Ovary (tissue), 7 donors: ENCODE measurements at regions not wholly inside any gene's neighbourhood (a gene's known extent, or its start where the extent isn't known, plus 50 kb on each side); places are given as distances from the start of the nearest gene placed in this dataset.
"Not testable (repeated sequence)": the region's sequence is repeated elsewhere in the genome, so short reads cannot be mapped to it uniquely, and the experiment has no call there.

Source experiments
- DNase-seq, 5 donors: peaks; one replicate each; pipeline ENCODE4 v3.0.0-alpha.2; 2019 to 2020
- H3K27ac ChIP-seq, 2 donors: fragments of 200-600 bp; one replicate each; pipeline versions ENCODE4 v1.5.1 to v1.8.0; 2019 to 2022
- H3K27me3 ChIP-seq: fragments of 200-600 bp; one replicate; pipeline ENCODE4 v1.8.0; 2022
- H3K36me3 ChIP-seq: fragments of 200-600 bp; sonication (generic); one replicate; pipeline ENCODE4 v1.5.1; 2019
- H3K4me1 ChIP-seq: one replicate; pipeline ENCODE4 v1.8.1; 2013; ENCODE audit warnings: mild to moderate bottlenecking, moderate library complexity; ENCODE audit not compliant: insufficient read depth
- H3K4me3 ChIP-seq: fragments of 200-600 bp; sonication (generic); one replicate; pipeline ENCODE4 v1.5.1; 2017
- H3K9me3 ChIP-seq, 2 donors: fragments of 200-600 bp in 1 of 2; sonication (generic) in 1 of 2; one replicate each; pipeline versions ENCODE4 v1.5.1 to v1.8.1; 2013 to 2019; ENCODE audit warnings: mild to moderate bottlenecking in 1 of 2, moderate library complexity in 1 of 2
- CTCF ChIP-seq, 3 donors: fragments of 450-650 bp in 2 of 3; fragments of 200-600 bp in 1 of 3; IDR thresholded peaks; one replicate each; pipeline versions ENCODE4 v1.5.1 to v1.8.0; 2016 to 2022; ENCODE audit warnings: antibody characterized with exemption in 3 of 3, mild to moderate bottlenecking in 1 of 3
- EP300 ChIP-seq: sonication (generic); formaldehyde crosslinking; IDR thresholded peaks from one replicate; pipeline ENCODE4 v1.6.1; 2017; ENCODE audit warnings: antibody characterized with exemption
- POLR2A ChIP-seq: fragments of 450-650 bp; IDR thresholded peaks from one replicate; pipeline ENCODE4 v1.6.1; 2017; ENCODE audit warnings: antibody characterized with exemption, mild to moderate bottlenecking, moderate library complexity
- WGBS, 3 donors: extraction: QIAGEN DNeasy Blood & Tissue Kit in 1 of 3; methylation state at CpG; one replicate each; pipeline versions ENCODE4 v1.1.5 to v1.1.7; 2013 to 2017; 5-methylcytosine and 5-hydroxymethylcytosine counted together
- intact Hi-C, 4 donors: fragments of 100-400 bp; cut with DNase I; formaldehyde crosslinking; loops; one replicate each; pipeline versions ENCODE4 v1.11.0 to v1.15.1; 2022 to 2023
- donor health status: DM: no; HTN: no; CAD: no; lungs with moderate emphysema.
- donor health status: DM: no; HTN: no; CAD: no.
- donor health status: Bipolar disorder and iron deficiency.
- donor health status: DM: no; HTN: no; CAD: no.
- donor health status: DM: yes; HTN: yes; CAD: no.

- no peak overlapping the region for H3K27ac ChIP-seq
- H3K36me3 ChIP-seq, result no peaks in the 10 kb centered on the region
- DNase-seq, result no peak
- intact Hi-C loops, result no loop called here
- H3K27me3 ChIP-seq, result no peaks in the 10 kb centered on the region
- H3K4me3 ChIP-seq, result no peak overlapping the region
- 63 to 76% (median 67%) methylated on average over 5 of the region's 5 CpGs for WGBS, 3 donors
- H3K4me1 ChIP-seq, result no peaks in the 10 kb centered on the region
- no peaks in the 10 kb centered on the region for H3K9me3 ChIP-seq
- no peak for TF ChIP-seq POLR2A
- TF ChIP-seq EP300, result no peak
- no peak for TF ChIP-seq CTCF (IDR thresholded peaks at IDR 0.05)
Measured at GRCh38 chr15:62280625-62281024, 115.5 kb upstream of the C2CD4B start.

- WGBS, 3 donors, result 74 to 78% (median 74%) methylated on average over 8 of the region's 8 CpGs
- DNase-seq, H3K4me1 ChIP-seq, intact Hi-C loops, H3K36me3 ChIP-seq, H3K27ac ChIP-seq, H3K4me3 ChIP-seq, H3K9me3 ChIP-seq, H3K27me3 ChIP-seq: not testable (repeated sequence)
Measured at GRCh38 chr15:62281801-62282200, 116.7 kb upstream of the C2CD4B start.

GRCh38 chr15:62287066-62287857, 122.2 kb upstream of the C2CD4B start:
- WGBS, 3 donors, result 83 to 89% (median 86%) methylated on average over 4 of the region's 4 CpGs
- Histone ChIP-seq H3K27me3 (no peaks in the 10 kb centered on the region), H3K9me3 (no peaks in the 10 kb centered on the region), H3K36me3 (no peaks in the 10 kb centered on the region), H3K27ac (no peak overlapping the region), H3K4me1 (no peaks in the 10 kb centered on the region), H3K4me3 (no peak overlapping the region)
- intact Hi-C loops, result no loop called here
- DNase-seq, result no peak
- TF ChIP-seq POLR2A, result no peak
- no peak for TF ChIP-seq EP300
- no peak for TF ChIP-seq CTCF (IDR thresholded peaks at IDR 0.05)

- no peaks in the 10 kb centered on the region for H3K4me1 ChIP-seq
- no peak overlapping the region for H3K27ac ChIP-seq
- no peaks in the 10 kb centered on the region for H3K36me3 ChIP-seq
- TF ChIP-seq CTCF (IDR thresholded peaks at IDR 0.05) (no peak), POLR2A (no peak), EP300 (no peak)
- H3K27me3 ChIP-seq, result no peaks in the 10 kb centered on the region
- H3K9me3 ChIP-seq, result no peaks in the 10 kb centered on the region
- intact Hi-C loops, result no loop called here
- DNase-seq, result no peak
- WGBS, 3 donors, result 71 to 76% (median 76%) methylated on average over 6 of the region's 6 CpGs
- no peak overlapping the region for H3K4me3 ChIP-seq
Measured at GRCh38 chr15:62288361-62289017, 123.4 kb upstream of the C2CD4B start.

- Histone ChIP-seq H3K27ac (no peak overlapping the region), H3K36me3 (no peaks in the 10 kb centered on the region), H3K4me3 (no peak overlapping the region), H3K9me3 (no peaks in the 10 kb centered on the region), H3K27me3 (no peaks in the 10 kb centered on the region), H3K4me1 (no peaks in the 10 kb centered on the region)
- 50 to 51% (median 51%) methylated on average over 2 of the region's 2 CpGs for WGBS, 3 donors
- TF ChIP-seq POLR2A (no peak), CTCF (IDR thresholded peaks at IDR 0.05) (no peak), EP300 (no peak)
- intact Hi-C loops, result no loop called here
- DNase-seq, result no peak
Measured at GRCh38 chr15:62291262-62291661, 126.2 kb upstream of the C2CD4B start.
